NCI-H1694 treated with DMSO at 0.1 percent for 48 hours (cell line): ENCODE measurements at regions not wholly inside any gene's neighbourhood (a gene's known extent, or its start where the extent isn't known, plus 50 kb on each side); places are given as distances from the start of the nearest gene placed in this dataset.

Experiments
- DNase-seq: peaks from one replicate; lab custom pipeline; 2025; lab: John Stamatoyannopoulos, UW

GRCh38 chr2:12347066-12347493 is 369.7 kb upstream of the TRIB2 start:
- DNase-seq, result no peak

GRCh38 chr2:12348216-12348615 is 368.5 kb upstream of the TRIB2 start:
- DNase-seq, result no peak

- no peak for DNase-seq
Observed at GRCh38 chr2:12350821-12351220, 365.9 kb upstream of the TRIB2 start.

- DNase-seq, result peak; percentile 5
Observed at GRCh38 chr2:12352889-12353288, 363.8 kb upstream of the TRIB2 start.

GRCh38 chr2:12361506-12361905 is 355.2 kb upstream of the TRIB2 start:
- DNase-seq, result no peak

GRCh38 chr2:12363138-12363537 is 353.6 kb upstream of the TRIB2 start:
- no peak for DNase-seq

- no peak for DNase-seq
Observed at GRCh38 chr2:12363569-12363968, 353.2 kb upstream of the TRIB2 start.

- no peak for DNase-seq
Observed at GRCh38 chr2:12369566-12369965, 347.2 kb upstream of the TRIB2 start.

- no peak for DNase-seq
Observed at GRCh38 chr2:12376025-12376424, 340.7 kb upstream of the TRIB2 start.

GRCh38 chr2:12379143-12379542 is 337.6 kb upstream of the TRIB2 start:
- DNase-seq, result no peak

- DNase-seq, result no peak
Observed at GRCh38 chr2:12381543-12382325, 335.0 kb upstream of the TRIB2 start.

GRCh38 chr2:12382366-12382765 is 334.4 kb upstream of the TRIB2 start:
- no peak for DNase-seq

- DNase-seq, result no peak
Observed at GRCh38 chr2:12389344-12390045, 327.2 kb upstream of the TRIB2 start.

- no peak for DNase-seq
Observed at GRCh38 chr2:12391116-12391515, 325.6 kb upstream of the TRIB2 start.

GRCh38 chr2:12396699-12397098 is 320.0 kb upstream of the TRIB2 start:
- DNase-seq, result no peak

- no peak for DNase-seq
Observed at GRCh38 chr2:12397854-12398253, 318.9 kb upstream of the TRIB2 start.

GRCh38 chr2:12399240-12399639 is 317.5 kb upstream of the TRIB2 start:
- DNase-seq, result no peak

- no peak for DNase-seq
Observed at GRCh38 chr2:12400543-12400942, 316.2 kb upstream of the TRIB2 start.

- no peak for DNase-seq
Observed at GRCh38 chr2:12402440-12403139, 314.1 kb upstream of the TRIB2 start.

GRCh38 chr2:12404497-12404896 is 312.2 kb upstream of the TRIB2 start:
- DNase-seq, result no peak

- DNase-seq, result no peak
Observed at GRCh38 chr2:12407160-12407559, 309.6 kb upstream of the TRIB2 start.

- no peak for DNase-seq
Observed at GRCh38 chr2:12412898-12413305, 303.8 kb upstream of the TRIB2 start.

GRCh38 chr2:12415536-12415935 is 301.2 kb upstream of the TRIB2 start:
- DNase-seq, result no peak
